GM21526 (cell line): ENCODE measurements at regions not wholly inside any gene's neighbourhood (a gene's known extent, or its start where the extent isn't known, plus 50 kb on each side); places are given as distances from the start of the nearest gene placed in this dataset.
"Not testable (repeated sequence)": the region's sequence is repeated elsewhere in the genome, so short reads cannot be mapped to it uniquely, and the experiment has no call there.

Source experiments
- ATAC-seq: cut with Tn5 transposase; IDR thresholded peaks from one replicate; pipeline ENCODE4 v1.9.1; 2021; ENCODE audit warnings: moderate library complexity; ENCODE audit not compliant: unreplicated experiment, low FRiP score

DNA sequence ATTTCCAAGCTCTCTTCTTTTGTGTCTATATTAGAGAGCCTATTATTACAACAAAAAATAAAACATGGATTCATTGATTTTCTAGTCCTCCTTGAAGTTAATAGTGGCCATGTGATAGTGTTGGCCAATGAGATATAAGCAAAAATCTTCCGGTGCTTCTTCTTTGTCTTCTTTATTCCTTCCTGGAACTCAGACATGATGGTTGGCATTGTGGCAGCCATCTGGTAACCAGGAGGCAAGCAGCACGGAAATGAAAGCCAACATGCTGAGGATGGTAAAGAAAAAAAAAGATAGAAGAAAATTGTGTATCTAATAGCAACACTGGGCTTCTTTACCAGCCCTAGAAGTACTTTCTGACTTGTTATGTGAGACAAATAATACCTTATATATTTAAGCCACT is 50.8 kb upstream of the SEL1L start:
- ATAC-seq = no peak

DNA sequence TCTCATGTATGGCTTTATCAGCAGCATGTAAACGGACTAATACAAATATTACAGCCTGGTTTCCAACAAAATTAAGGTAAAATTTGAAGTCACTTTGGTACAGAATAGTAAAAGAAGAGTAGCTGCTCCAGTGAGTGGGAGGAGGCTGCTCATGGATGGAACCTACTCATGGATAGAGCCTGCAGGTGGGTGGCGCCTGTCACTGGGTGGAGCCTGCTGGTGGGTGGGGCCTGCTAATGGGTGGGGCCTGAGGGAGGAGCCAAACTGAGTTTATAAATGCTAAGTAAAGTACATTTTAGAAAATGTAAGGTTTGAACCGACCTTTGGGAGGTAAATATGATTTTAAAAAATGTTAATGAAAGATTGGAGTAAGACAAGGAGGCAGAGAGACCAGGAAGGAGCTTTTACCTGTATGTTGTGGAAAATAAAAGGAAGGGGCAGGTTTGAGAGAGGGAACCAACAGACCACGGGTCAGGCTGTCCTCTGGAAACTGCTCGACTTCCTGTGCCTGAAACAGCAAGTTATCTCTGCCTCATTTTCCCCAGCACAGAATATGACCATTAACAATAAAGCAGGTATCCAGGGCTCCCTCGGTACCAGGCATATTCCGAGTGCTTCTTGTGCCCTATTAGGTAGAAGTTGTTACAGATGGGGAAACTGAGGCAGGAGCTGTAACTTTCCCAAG is 55.9 kb upstream of the SEL1L start:
- ATAC-seq = no peak

GRCh38 chr14:81591266-81591665 is 57.6 kb upstream of the SEL1L start:
- no peak for ATAC-seq

- ATAC-seq = no peak
Measured at GRCh38 chr14:81594012-81594411, 60.4 kb upstream of the SEL1L start.

GRCh38 chr14:81605660-81606059 is 72.0 kb upstream of the SEL1L start:
- no peak for ATAC-seq

- no peak for ATAC-seq
Measured at GRCh38 chr14:81613341-81614045, 79.8 kb upstream of the SEL1L start.

DNA sequence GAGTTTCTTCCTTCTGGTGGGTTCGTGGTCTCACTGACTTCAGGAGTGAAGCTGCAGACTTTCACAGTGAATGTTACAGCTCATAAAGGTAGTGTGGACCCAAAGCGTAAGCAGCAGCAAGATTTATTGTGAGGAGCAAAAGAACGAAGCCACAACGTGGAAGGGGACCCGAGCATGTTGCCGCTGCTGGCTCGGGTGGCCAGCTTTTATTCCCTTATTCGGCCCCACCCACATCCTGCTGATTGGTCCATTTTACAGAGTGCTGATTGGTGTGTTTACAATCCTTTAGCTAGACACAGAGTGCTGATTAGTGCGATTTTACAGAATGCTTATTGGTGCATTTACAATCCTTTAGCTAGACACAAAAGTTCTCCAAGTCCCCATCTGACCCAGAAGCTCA is 80.6 kb upstream of the SEL1L start:
- ATAC-seq = not testable (repeated sequence)

- ATAC-seq = no peak
Measured at GRCh38 chr14:81618695-81619094, 85.0 kb upstream of the SEL1L start.

- no peak for ATAC-seq
Measured at GRCh38 chr14:81619816-81620215, 86.2 kb upstream of the SEL1L start.

GRCh38 chr14:81623771-81624396 is 90.2 kb upstream of the SEL1L start:
- ATAC-seq = not testable (repeated sequence)

DNA sequence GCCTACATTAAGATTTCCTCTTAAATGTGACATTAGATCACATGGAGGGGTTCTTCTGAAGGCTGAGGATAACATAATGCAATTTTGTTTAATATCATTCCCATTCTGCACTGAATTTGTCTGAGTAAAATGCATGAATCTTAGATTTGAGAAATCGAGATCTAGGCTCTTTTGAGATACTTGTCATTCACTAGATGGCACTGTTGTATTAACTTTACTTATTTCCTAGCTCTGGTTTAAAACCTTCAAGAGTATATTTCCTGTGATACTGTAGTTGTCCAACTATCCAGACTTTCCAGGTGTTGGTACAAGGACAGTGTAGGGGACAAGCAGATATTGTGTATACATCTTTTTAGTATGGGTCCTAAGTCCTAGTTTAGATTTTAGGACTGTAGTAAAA is 91.7 kb upstream of the SEL1L start:
- ATAC-seq = no peak

- ATAC-seq = no peak
Measured at GRCh38 chr14:81632157-81632556, 98.5 kb upstream of the SEL1L start.

GRCh38 chr14:81633496-81633895 is 99.8 kb upstream of the SEL1L start:
- no peak for ATAC-seq

- no peak for ATAC-seq
Measured at GRCh38 chr14:81637639-81638038, 104.0 kb upstream of the SEL1L start.

GRCh38 chr14:81638656-81639280 is 105.1 kb upstream of the SEL1L start:
- no peak for ATAC-seq

DNA sequence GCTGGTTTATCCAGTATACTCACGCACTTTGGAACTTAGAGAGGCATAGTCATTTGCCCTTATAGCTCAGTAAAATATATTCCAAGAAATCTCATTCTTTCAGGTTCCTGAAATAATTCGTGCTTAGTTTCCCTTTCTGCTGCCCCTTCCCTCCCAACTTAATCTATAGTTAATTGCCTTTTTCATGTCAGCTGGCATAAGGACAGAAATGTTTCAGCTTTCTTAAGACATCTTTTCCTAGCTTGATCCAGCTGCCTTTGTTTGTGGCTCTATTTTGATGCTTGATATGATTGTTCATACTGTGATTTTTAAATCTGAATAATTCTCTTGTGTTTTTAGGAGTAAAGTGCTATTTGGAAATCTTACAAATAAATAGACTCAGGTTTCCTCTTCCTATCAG is 120.0 kb upstream of the SEL1L start:
- no peak for ATAC-seq

- ATAC-seq = no peak
Measured at GRCh38 chr14:81655423-81656314, 122.0 kb upstream of the SEL1L start.

DNA sequence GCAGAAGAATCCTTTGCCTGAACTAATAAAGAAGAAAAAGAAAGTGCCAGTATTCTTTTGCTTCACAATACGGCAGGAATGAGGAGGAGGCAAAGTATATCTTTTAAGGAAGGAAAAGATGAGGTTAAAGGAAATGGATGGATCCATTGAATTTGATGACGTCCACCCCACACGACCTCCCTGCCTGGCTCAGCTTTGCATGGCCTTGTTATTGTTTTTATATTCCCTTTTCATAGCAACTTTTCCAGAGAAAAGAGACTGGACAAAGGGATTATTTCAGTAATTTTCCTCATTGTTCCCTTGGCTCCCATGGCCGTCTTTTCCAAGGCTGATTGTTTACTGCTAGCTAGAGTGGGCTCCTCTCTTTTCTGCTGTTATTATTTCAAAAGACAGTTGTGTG is 123.2 kb upstream of the SEL1L start:
- ATAC-seq = no peak

DNA sequence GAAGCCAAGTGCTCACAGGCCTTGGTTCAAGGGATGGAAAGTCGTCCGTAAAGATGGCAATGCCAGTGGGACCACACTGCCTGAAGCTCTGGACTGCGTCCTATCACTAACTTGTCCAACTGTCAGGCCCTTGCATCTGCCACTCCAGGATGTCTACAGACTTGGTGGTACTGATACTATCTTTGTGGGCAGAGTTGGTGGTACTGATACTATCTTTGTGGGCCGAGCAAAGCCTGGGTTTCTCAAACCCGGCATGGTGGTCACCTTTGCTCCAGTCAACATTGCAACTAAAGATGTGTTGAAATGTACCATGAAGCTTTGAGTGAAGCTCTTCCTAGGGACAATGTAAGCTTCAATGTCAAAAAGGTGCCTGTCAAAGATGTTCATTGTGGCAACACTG is 128.4 kb upstream of the SEL1L start:
- ATAC-seq = no peak

GRCh38 chr14:81662570-81663197 is 129.0 kb upstream of the SEL1L start:
- no peak for ATAC-seq
